HEK293T (cell line): ENCODE measurements at regions not wholly inside any gene's neighbourhood (a gene's known extent, or its start where the extent isn't known, plus 50 kb on each side); places are given as distances from the start of the nearest gene placed in this dataset.

Experiments
- ARNT ChIP-seq: fragments of 450-650 bp; IDR thresholded peaks from 2 replicates; pipeline ENCODE4 v1.6.1; 2017; ENCODE audit warnings: mild to moderate bottlenecking
- BHLHE40 ChIP-seq: fragments of 450-650 bp; IDR thresholded peaks from 2 replicates; pipeline ENCODE4 v1.6.1; 2016; ENCODE audit warnings: mild to moderate bottlenecking, moderate library complexity, borderline replicate concordance
- ELF4 ChIP-seq: fragments of 450-650 bp; IDR thresholded peaks from 2 replicates; pipeline ENCODE4 v1.6.1; 2017; ENCODE audit warnings: antibody characterized with exemption
- FOXM1 ChIP-seq: fragments of 450-650 bp; IDR thresholded peaks from 2 replicates; pipeline ENCODE4 v1.6.1; 2017; ENCODE audit warnings: mild to moderate bottlenecking, borderline replicate concordance
- HDGF ChIP-seq: fragments of 450-650 bp; IDR thresholded peaks from 2 replicates; pipeline ENCODE4 v1.6.1; 2017; ENCODE audit warnings: antibody characterized with exemption, borderline replicate concordance
- PKNOX1 ChIP-seq: fragments of 450-650 bp; IDR thresholded peaks from 2 replicates; pipeline ENCODE4 v1.6.1; 2016

GRCh38 chr20:6295867-6296256, 173.0 kb upstream of the FERMT1 start:
- TF ChIP-seq PKNOX1 (no peak), FOXM1 (no peak), HDGF (no peak), BHLHE40 (no peak), ELF4 (no peak), ARNT (no peak)
